ENCODE measurements at regions not wholly inside any gene's neighbourhood (a gene's known extent, or its start where the extent isn't known, plus 50 kb on each side); places are given as distances from the start of the nearest gene placed in this dataset.

GRCh38 chr9:84212246-84212645 lies 128.3 kb downstream of the SLC28A3 start:
- TF ChIP-seq CTCF (conservative IDR thresholded peaks at IDR 0.05) = no peak
- no peak overlapping the region for H3K27ac ChIP-seq

DNA sequence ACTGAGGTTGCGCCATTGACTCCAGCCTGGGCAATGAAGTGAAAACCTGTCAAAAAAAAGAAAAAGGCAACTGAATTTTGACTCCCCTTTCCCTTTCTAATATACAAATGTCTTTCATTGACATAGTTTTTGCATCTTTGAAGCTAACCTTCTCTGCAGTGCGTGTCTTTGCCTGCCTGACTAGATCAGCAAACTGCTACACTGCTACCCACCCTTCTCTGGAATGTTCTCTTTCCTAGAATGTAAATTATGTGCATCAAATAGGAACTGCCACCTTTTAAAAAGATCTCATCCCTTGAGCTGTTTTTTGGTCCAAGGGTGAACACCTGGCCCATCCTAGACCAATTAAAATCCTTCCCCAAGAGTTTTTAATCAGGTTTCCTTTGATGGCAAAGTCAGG lies 127.6 kb downstream of the SLC28A3 start:
- no peak for TF ChIP-seq CTCF (conservative IDR thresholded peaks at IDR 0.05)
- H3K27ac ChIP-seq = no peak overlapping the region

DNA sequence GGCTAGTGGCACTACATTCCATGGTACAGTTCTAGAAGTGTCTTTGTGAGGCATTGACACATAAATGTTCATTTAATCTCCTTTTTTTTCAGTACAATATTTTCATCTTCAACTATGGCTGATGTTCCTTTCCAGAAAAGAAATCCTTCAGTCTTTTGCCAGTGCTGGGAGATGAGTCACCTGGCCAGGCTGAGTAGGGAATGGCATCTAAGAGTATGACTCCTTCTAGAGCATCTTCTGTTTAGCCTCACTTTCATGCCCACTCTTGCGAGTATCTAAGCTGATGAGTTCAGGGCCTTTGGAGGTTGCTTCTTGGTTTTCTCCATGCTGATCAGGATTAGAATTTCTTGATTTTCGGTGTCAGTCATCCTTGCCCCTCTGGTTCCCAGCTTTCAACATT lies 124.4 kb downstream of the SLC28A3 start:
- no peak overlapping the region for H3K27ac ChIP-seq
- TF ChIP-seq CTCF (conservative IDR thresholded peaks at IDR 0.05) = no peak

- no peak overlapping the region for H3K27ac ChIP-seq
- TF ChIP-seq CTCF (conservative IDR thresholded peaks at IDR 0.05) = no peak
Measured at GRCh38 chr9:84218322-84218721, 122.2 kb downstream of the SLC28A3 start.

DNA sequence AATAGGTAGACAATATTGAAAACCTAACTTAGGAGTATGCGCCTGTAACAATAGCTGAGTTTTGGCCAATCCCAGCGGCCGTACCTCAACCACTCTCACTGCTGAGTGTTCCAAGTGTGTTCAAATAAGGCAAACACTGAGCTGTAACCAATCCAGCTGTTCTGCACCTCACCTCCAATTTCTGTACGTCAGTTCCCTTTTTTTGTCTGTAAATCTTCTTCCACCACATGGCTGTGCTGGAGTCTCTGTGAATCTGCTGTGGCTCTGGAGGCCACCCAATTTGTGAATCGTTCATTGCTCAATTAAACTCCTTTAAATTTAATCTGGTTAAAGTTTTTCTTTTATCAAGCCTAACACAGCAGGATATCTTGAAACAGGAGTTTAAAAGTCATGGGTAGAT lies 116.3 kb downstream of the SLC28A3 start:
- H3K27ac ChIP-seq = no peak overlapping the region
- no peak for TF ChIP-seq CTCF (conservative IDR thresholded peaks at IDR 0.05)
